KG1 (cell line): ENCODE measurements at regions not wholly inside any gene's neighbourhood (a gene's known extent, or its start where the extent isn't known, plus 50 kb on each side); places are given as distances from the start of the nearest gene placed in this dataset.
A peak's percentile ranks its signal among the peaks of the same experiment; 100 is the strongest.

Experiments
- DNase-seq: peaks from one replicate; lab custom pipeline; 2025; lab: John Stamatoyannopoulos, UW

- DNase-seq: peak; percentile 1
Measured at GRCh38 chr2:106572541-106573450, 85.6 kb downstream of the CD8B2 start.

GRCh38 chr2:106573773-106574172, 86.6 kb downstream of the CD8B2 start:
- DNase-seq: no peak

- no peak for DNase-seq
Measured at GRCh38 chr2:106575955-106576354, 88.8 kb downstream of the CD8B2 start.

- no peak for DNase-seq
Measured at GRCh38 chr2:106577255-106577651, 90.1 kb downstream of the CD8B2 start.

GRCh38 chr2:106579750-106580197, 92.6 kb downstream of the CD8B2 start:
- DNase-seq: no peak

GRCh38 chr2:106580241-106580640, 93.1 kb downstream of the CD8B2 start:
- no peak for DNase-seq

GRCh38 chr2:106581328-106581727, 94.2 kb downstream of the CD8B2 start:
- no peak for DNase-seq

- DNase-seq: peak; percentile 15
Measured at GRCh38 chr2:106581755-106582147, 94.6 kb downstream of the CD8B2 start.

GRCh38 chr2:106582148-106583143, 95.3 kb downstream of the CD8B2 start:
- DNase-seq: peak; percentile 72

- DNase-seq: no peak
Measured at GRCh38 chr2:106584304-106584954, 97.3 kb downstream of the CD8B2 start.

GRCh38 chr2:106596844-106597243, 109.7 kb downstream of the CD8B2 start:
- no peak for DNase-seq

- no peak for DNase-seq
Measured at GRCh38 chr2:106599540-106599939, 112.4 kb downstream of the CD8B2 start.

- no peak for DNase-seq
Measured at GRCh38 chr2:106602042-106602441, 114.9 kb downstream of the CD8B2 start.

GRCh38 chr2:106606652-106607051, 119.5 kb downstream of the CD8B2 start:
- DNase-seq: no peak

- no peak for DNase-seq
Measured at GRCh38 chr2:106607371-106607770, 120.2 kb downstream of the CD8B2 start.

GRCh38 chr2:106609780-106610179, 122.6 kb downstream of the CD8B2 start:
- no peak for DNase-seq

GRCh38 chr2:106614511-106615291, 127.5 kb downstream of the CD8B2 start:
- no peak for DNase-seq

- DNase-seq: no peak
Measured at GRCh38 chr2:106618614-106619013, 131.4 kb downstream of the CD8B2 start.

- DNase-seq: no peak
Measured at GRCh38 chr2:106623456-106623855, 136.3 kb downstream of the CD8B2 start.

- no peak for DNase-seq
Measured at GRCh38 chr2:106624787-106625380, 137.7 kb downstream of the CD8B2 start.

GRCh38 chr2:106628377-106628776, 141.2 kb downstream of the CD8B2 start:
- no peak for DNase-seq
